Loucy (cell line): ENCODE measurements at regions not wholly inside any gene's neighbourhood (a gene's known extent, or its start where the extent isn't known, plus 50 kb on each side); places are given as distances from the start of the nearest gene placed in this dataset.

Experiments
- H2AFZ ChIP-seq: fragments of 200-600 bp; sonication (generic); 2 replicates; pipeline ENCODE4 v1.6.0; 2016; ENCODE audit warnings: antibody characterized with exemption, mild to moderate bottlenecking, low read length, moderate library complexity
- H3F3A ChIP-seq: fragments of 200-600 bp; 2 replicates; pipeline ENCODE4 v1.6.0; 2016; ENCODE audit warnings: antibody characterized with exemption, low read depth, mild to moderate bottlenecking
- H3K27me3 ChIP-seq: fragments of 200-600 bp; sonication (generic); 2 replicates; pipeline ENCODE4 v1.6.1; 2014; ENCODE audit warnings: low read length, mild to moderate bottlenecking; ENCODE audit not compliant: insufficient read depth, poor library complexity, severe bottlenecking
- H3K36me3 ChIP-seq: fragments of 200-600 bp; sonication (generic); 2 replicates; pipeline ENCODE4 v1.6.1; 2016; ENCODE audit warnings: low read length; ENCODE audit not compliant: insufficient read depth
- H3K4me1 ChIP-seq: fragments of 200-600 bp; sonication (generic); 2 replicates; pipeline ENCODE4 v1.5.1; 2014; ENCODE audit warnings: low read length, mild to moderate bottlenecking; ENCODE audit not compliant: insufficient read depth, poor library complexity, severe bottlenecking
- H3K4me2 ChIP-seq: fragments of 200-600 bp; sonication (generic); 2 replicates; pipeline ENCODE4 v1.6.0; 2014; ENCODE audit warnings: antibody characterized with exemption, low read length, low read depth, mild to moderate bottlenecking; ENCODE audit not compliant: poor library complexity, severe bottlenecking
- H3K4me3 ChIP-seq: fragments of 200-600 bp; sonication (generic); 2 replicates; pipeline ENCODE4 v1.5.1; 2014; ENCODE audit warnings: low read length, mild to moderate bottlenecking, mixed read lengths; ENCODE audit not compliant: poor library complexity, severe bottlenecking
- H3K79me2 ChIP-seq: fragments of 200-600 bp; sonication (generic); 2 replicates; pipeline ENCODE4 v1.6.1; 2014; ENCODE audit warnings: low read length; ENCODE audit not compliant: insufficient read depth
- H3K9ac ChIP-seq: fragments of 200-600 bp; sonication (generic); 2 replicates; pipeline ENCODE4 v1.6.0; 2014; ENCODE audit warnings: mild to moderate bottlenecking, low read depth, low read length, moderate library complexity; ENCODE audit not compliant: poor library complexity, severe bottlenecking
- H3K9me2 ChIP-seq: fragments of 200-600 bp; sonication (generic); replicated peaks from 2 replicates; pipeline ENCODE4 v1.6.1; 2016; ENCODE audit warnings: low read depth, low read length, mixed read lengths
- H3K9me3 ChIP-seq: fragments of 200-600 bp; sonication (generic); 2 replicates; pipeline ENCODE4 v1.6.1; 2014; ENCODE audit warnings: mild to moderate bottlenecking, antibody characterized with exemption, low read length, low read depth; ENCODE audit not compliant: insufficient read depth
- H4K20me1 ChIP-seq: fragments of 200-600 bp; sonication (generic); 2 replicates; pipeline ENCODE4 v1.6.0; 2014; ENCODE audit warnings: antibody characterized with exemption, low read length, mild to moderate bottlenecking; ENCODE audit not compliant: insufficient read depth, poor library complexity, severe bottlenecking
- CTCF ChIP-seq: fragments of 200-600 bp; sonication (generic); conservative IDR thresholded peaks from 2 replicates; pipeline ENCODE4 v1.5.1; 2014; ENCODE audit warnings: mild to moderate bottlenecking, antibody characterized with exemption, low read length
- EZH2phosphoT487 ChIP-seq: fragments of 200-600 bp; IDR thresholded peaks from 2 replicates; pipeline ENCODE4 v1.6.1; 2018; ENCODE audit warnings: antibody characterized with exemption, mild to moderate bottlenecking, moderate library complexity, borderline replicate concordance

- Histone ChIP-seq H3K36me3 (no peaks in the 10 kb centered on the region), H3K4me2 (no peak overlapping the region), H3K9ac (no peak overlapping the region), H3K9me3 (peaks cover 3% of the 10 kb centered on the region; the same call in 1 of the 2 replicates), H3K27me3 (no peaks in the 10 kb centered on the region), H2AFZ (no peak overlapping the region), H3K79me2 (no peaks in the 10 kb centered on the region), H3K4me3 (no peak overlapping the region), H4K20me1 (no peaks in the 10 kb centered on the region), H3F3A (no peaks in the 10 kb centered on the region), H3K9me2 (no peaks in the 10 kb centered on the region), H3K4me1 (no peaks in the 10 kb centered on the region)
- TF ChIP-seq CTCF, result no peak
- no peak for TF ChIP-seq EZH2phosphoT487
These were observed 128.6 kb downstream of the SOD2 start for GRCh38 chr6:159564456-159564855.

- Histone ChIP-seq H3K79me2 (no peaks in the 10 kb centered on the region), H3K4me2 (no peak overlapping the region), H3K9me2 (no peaks in the 10 kb centered on the region), H3K4me1 (no peaks in the 10 kb centered on the region), H2AFZ (no peak overlapping the region), H3K4me3 (no peak overlapping the region), H4K20me1 (no peaks in the 10 kb centered on the region), H3K27me3 (no peaks in the 10 kb centered on the region), H3K9me3 (no peaks in the 10 kb centered on the region), H3K9ac (no peak overlapping the region), H3F3A (no peaks in the 10 kb centered on the region), H3K36me3 (no peaks in the 10 kb centered on the region)
- TF ChIP-seq EZH2phosphoT487 (no peak), CTCF (no peak)
These were observed 136.0 kb downstream of the SOD2 start for GRCh38 chr6:159557031-159557430.

GRCh38 chr6:159555082-159555875, 137.8 kb downstream of the SOD2 start:
- Histone ChIP-seq H2AFZ (no peak overlapping the region), H3F3A (no peaks in the 10 kb centered on the region), H3K9ac (no peak overlapping the region)

More at GRCh38 chr6:159555082-159555875, 137.8 kb downstream of the SOD2 start:
- TF ChIP-seq EZH2phosphoT487 (no peak), CTCF (no peak)
- H3K79me2 ChIP-seq, result no peaks in the 10 kb centered on the region
- H3K36me3 ChIP-seq, result no peaks in the 10 kb centered on the region
- no peak overlapping the region for H3K4me2 ChIP-seq
- H4K20me1 ChIP-seq, result no peaks in the 10 kb centered on the region
- no peaks in the 10 kb centered on the region for H3K9me2 ChIP-seq
- no peaks in the 10 kb centered on the region for H3K9me3 ChIP-seq
- H3K4me1 ChIP-seq, result no peaks in the 10 kb centered on the region
- no peaks in the 10 kb centered on the region for H3K27me3 ChIP-seq
- H3K4me3 ChIP-seq, result no peak overlapping the region
